NCI-H2081 treated with DMSO at 0.1 percent for 48 hours (cell line): ENCODE measurements at regions not wholly inside any gene's neighbourhood (a gene's known extent, or its start where the extent isn't known, plus 50 kb on each side); places are given as distances from the start of the nearest gene placed in this dataset.
"Not testable (repeated sequence)": the region's sequence is repeated elsewhere in the genome, so short reads cannot be mapped to it uniquely, and the experiment has no call there.

Experiments used
- DNase-seq: peaks from one replicate; lab custom pipeline; 2025; lab: John Stamatoyannopoulos, UW

GRCh38 chr4:154907345-154908045, 126.4 kb downstream of the RBM46 start:
- not testable (repeated sequence) for DNase-seq

GRCh38 chr4:154908168-154908567, 127.1 kb downstream of the RBM46 start:
- DNase-seq, result no peak

GRCh38 chr4:154911097-154911496, 130.0 kb downstream of the RBM46 start:
- no peak for DNase-seq

- DNase-seq, result no peak
Observed at GRCh38 chr4:154911608-154912098, 130.6 kb downstream of the RBM46 start.

GRCh38 chr4:154916068-154916467, 135.0 kb downstream of the RBM46 start:
- DNase-seq, result no peak

GRCh38 chr4:154927126-154927680, 146.1 kb downstream of the RBM46 start:
- no peak for DNase-seq

- no peak for DNase-seq
Observed at GRCh38 chr4:154928640-154929257, 147.7 kb downstream of the RBM46 start.

GRCh38 chr4:154936873-154937272, 155.8 kb downstream of the RBM46 start:
- DNase-seq, result no peak

- DNase-seq, result no peak
Observed at GRCh38 chr4:154939851-154940250, 158.8 kb downstream of the RBM46 start.

- no peak for DNase-seq
Observed at GRCh38 chr4:154942176-154942575, 161.1 kb downstream of the RBM46 start.

GRCh38 chr4:154944996-154945395, 163.9 kb downstream of the RBM46 start:
- no peak for DNase-seq

- no peak for DNase-seq
Observed at GRCh38 chr4:154946113-154946512, 165.0 kb downstream of the RBM46 start.

- DNase-seq, result no peak
Observed at GRCh38 chr4:154953691-154954090, 172.6 kb downstream of the RBM46 start.

- DNase-seq, result no peak
Observed at GRCh38 chr4:154954117-154954516, 173.0 kb downstream of the RBM46 start.

GRCh38 chr4:154958121-154958520, 177.0 kb downstream of the RBM46 start:
- no peak for DNase-seq

- DNase-seq, result no peak
Observed at GRCh38 chr4:154958621-154959358, 177.7 kb downstream of the RBM46 start.

GRCh38 chr4:154959756-154960155, 178.7 kb downstream of the RBM46 start:
- DNase-seq, result no peak

GRCh38 chr4:154960476-154960875, 179.4 kb downstream of the RBM46 start:
- no peak for DNase-seq

- DNase-seq, result no peak
Observed at GRCh38 chr4:154961263-154961662, 180.2 kb downstream of the RBM46 start.

- no peak for DNase-seq
Observed at GRCh38 chr4:154973244-154974035, 192.4 kb downstream of the RBM46 start.

GRCh38 chr4:154977228-154977627, 196.2 kb downstream of the RBM46 start:
- DNase-seq, result no peak
